HG03378 (cell line): ENCODE measurements at regions not wholly inside any gene's neighbourhood (a gene's known extent, or its start where the extent isn't known, plus 50 kb on each side); places are given as distances from the start of the nearest gene placed in this dataset.
"Not testable (repeated sequence)": the region's sequence is repeated elsewhere in the genome, so short reads cannot be mapped to it uniquely, and the experiment has no call there.

Experiments
- ATAC-seq: cut with Tn5 transposase; IDR thresholded peaks from one replicate; pipeline ENCODE4 v1.9.1; 2021; ENCODE audit warnings: mild to moderate bottlenecking, moderate library complexity; ENCODE audit not compliant: unreplicated experiment

DNA sequence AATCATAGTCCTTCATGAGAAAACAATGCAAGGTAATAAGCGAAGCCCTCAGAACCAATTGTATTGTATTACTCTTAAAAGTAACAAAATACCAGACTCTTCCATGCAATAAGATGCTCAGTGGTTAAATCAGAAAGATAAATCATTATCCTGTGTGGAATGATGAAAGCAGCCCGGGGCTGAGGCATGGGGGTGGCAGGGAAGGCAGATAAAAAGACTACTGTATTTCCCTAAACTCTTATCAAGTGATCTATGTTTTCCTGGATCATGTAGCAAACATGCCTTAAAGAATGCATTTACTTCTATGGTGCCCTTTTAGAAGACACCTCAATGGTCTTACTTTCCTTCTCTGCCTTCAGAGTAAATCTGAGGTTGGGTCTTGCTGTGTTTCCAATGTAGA lies 105.6 kb upstream of the DAPK1 start:
- ATAC-seq = no peak

DNA sequence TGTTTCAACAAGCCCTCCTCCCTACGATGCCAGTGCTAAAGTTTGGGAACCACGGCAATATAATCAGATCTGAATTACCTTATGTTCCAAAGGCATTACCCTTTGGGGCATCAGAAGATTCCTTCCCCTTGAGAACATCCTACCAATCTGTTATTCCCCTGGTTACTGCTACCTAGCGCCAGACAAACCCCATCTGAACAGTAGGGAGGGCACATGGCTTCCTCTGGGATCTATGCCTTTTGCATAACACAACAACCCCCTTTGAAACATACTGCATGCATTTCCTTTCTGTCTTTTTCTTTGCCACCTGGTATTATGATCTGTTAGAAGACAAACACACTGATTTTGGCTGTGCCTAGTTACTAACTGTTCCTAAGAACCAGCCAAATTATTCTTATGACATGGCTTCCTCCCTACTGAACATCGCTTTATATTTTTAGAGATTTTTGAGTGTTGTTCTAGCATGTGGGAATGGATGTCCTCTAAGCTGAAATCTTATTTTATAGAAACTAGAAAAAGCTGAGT lies 103.9 kb upstream of the DAPK1 start:
- ATAC-seq = no peak

DNA sequence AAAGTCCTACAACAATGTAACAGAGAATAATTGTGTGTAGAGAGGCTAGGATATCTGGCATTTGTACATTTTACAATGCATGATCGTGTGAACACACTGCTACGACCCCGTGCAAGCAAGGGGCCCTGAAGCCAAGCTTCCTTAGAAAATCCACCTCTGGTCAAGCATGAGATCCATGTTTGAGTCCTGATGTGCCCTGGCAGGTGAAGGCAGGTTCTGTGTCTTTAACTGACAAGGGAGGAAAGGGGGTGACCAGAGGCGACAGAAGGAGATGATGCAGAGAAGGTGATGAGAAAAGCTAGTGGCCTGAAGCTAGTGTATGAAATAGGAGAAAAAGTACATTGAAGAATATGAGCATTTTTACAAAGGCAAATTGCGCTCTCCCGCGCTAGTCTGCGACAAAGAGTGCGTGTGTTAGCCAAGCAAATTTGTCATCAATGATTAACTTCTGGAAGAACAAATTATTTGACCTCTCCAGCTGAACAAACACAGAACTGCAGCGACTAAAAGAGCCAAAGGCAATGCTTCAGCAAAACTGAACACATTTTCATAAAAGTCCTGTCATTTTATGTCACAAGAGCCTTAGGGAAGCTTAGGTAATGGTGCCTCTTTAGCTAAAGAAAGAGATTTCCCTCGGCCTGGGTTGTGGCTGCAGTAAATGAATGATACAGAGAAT lies 101.7 kb upstream of the DAPK1 start:
- ATAC-seq = no peak

DNA sequence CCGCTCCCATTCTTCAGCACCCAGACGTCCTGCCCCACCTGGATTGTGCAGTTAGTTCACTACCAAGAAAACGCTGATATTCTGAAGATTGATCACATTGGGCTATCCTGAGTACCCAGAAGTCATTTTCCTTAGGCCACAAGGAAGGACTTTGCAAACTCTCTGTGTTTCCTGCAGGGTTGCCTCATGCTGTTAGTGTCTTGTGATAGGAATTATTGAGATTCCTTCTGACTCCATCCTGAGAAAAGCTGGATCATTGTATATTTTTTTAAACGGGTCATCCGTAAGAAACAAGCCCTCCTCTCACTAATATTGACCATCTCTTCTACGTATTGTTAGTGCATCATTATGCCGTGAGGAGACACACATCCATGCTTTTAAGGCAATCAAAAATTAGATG lies 96.0 kb upstream of the DAPK1 start:
- ATAC-seq = no peak

DNA sequence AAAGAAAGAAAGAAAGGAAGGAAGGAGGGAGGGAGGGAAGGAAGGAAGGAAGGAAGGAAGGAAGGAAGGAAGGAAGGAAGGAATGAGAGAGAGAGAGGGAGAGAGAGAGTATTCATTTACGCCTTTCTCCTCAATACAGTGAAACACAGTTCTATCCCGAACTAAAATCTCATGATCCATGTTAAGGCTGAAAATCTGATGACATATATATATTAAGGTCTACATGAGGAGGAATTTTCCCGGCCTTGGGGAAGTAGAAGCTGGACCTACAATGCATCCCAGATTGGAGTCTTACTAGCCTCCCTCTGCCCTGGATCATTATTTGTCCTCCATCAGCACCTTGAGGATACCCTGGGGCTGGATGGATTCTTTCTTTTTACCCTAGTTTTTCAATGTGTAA lies 95.1 kb upstream of the DAPK1 start:
- ATAC-seq = no peak

DNA sequence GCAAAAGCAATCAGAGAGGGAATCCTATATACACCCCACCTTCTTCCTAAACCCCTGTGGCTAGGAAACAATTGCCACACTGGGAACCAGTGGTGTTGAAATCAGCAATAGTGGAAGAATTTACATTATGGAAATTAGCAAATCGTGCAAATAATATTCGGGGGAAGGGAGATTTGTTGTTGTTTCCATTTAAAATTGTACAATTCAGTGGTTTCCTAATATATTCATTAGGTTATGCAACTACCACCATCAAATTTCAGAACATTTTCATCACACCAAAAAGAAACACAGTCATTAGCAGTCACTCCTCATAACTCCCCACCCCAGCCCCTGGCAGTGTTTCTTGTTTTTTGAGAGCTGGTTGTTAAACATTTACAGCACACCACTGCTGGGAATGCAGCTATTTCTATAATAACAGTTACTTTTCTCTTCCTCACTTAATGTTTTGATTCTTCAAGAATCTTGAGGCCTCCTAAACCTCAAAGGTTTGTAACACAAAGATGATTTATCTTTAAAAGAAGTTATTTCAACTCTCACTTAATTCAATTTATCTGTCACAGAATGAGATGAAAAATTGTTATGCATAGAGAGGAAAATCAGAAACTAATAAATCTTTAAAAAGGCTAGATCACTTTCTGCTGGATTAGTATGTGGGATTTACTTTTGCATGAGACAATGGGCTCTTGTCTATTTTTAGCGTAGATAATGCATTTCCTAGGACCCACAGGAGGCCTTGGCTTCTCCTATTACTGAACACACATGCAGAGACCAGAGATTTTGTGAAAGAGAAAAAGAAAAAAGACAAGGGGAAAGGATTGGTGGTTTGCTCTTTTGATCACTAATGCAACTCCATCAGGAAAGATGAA lies 91.8 kb upstream of the DAPK1 start:
- no peak for ATAC-seq

DNA sequence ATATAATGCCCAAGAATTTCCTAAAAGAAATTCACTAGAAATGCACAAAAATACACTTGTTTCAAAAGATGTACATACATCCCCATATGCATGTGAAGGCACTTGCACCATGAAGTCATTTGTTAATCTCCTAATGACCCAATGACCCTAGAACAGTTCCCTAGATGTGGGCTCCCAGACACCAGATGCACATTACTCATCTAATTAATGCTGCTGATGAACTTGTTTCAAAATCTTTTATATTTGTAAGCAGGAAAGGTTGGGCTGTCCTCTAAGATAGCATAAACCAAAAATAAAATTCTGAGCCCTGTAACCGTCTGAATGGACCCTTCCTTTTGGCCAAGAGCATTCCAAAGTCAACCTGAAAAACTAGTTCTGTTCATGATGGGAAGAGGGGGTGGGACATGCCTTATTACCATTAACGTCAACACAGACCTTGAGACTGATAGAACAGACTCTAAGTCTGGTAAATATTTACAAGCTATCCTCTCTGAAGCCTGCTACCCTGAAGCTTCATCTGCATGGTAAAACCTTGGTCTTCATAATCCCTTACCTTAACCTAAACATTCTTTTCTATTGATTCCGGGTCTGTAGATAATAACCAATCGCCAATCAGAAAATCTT lies 91.0 kb upstream of the DAPK1 start:
- ATAC-seq = no peak

DNA sequence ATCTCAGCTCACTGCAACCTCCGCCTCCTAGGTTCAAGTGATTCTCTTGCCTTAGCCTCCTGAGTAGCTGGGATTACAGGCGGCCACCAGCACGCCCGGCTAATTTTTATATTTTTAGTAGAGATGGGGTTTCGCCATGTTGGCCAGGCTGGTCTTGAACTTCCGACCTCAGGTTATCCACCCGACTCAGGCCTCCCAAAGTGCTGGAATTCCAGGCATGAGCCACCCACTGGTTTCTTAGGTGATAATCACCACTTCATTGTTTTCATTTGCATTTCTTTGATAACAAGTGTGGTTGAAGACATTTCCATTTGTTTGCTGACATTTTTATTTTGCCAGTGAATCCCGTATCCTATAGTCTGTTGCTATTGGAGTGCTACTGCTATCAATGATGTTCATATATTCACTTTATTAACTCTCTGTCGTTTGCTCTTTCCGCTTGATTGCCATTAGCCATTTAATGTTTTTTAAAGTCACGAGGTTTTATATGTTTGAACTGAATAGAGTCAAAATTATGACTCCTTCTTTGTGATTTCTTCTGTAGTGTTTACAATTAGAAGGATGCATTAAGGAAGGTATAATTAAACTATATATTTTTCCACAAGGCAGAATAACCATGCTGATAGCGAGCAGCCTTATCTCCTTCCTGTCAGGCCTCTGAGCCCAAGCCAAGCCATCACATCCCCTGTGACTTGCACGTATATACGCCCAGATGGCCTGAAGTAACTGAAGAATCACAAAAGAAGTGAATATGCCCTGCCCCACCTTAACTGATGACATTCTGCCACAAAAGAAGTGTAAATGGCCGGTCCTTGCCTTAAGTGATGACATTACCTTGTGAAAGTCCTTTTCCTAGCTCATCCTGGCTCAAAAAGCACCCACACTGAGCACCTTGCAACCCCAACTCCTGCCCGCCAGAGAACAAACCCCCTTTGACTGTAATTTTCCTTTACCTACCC lies 87.3 kb upstream of the DAPK1 start:
- not testable (repeated sequence) for ATAC-seq

DNA sequence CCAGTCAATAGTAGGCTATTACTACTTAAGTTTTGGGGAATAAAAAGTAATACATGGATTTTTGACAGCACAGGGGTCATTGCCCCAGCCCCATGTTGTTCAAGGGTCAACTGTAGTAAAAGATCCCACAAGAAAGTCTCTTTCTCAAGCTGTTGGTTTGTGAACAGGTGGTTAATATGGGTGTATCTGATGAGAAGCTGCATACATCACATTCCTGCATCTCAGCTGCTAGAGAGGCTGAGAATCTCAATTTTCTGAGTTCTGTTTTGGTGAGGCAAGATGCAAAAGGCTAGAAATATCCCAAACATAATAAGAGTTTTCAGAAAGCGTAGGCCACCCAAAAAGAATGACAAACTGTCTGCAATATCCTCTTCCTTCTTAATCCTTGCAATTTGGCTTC lies 76.8 kb upstream of the DAPK1 start:
- no peak for ATAC-seq

DNA sequence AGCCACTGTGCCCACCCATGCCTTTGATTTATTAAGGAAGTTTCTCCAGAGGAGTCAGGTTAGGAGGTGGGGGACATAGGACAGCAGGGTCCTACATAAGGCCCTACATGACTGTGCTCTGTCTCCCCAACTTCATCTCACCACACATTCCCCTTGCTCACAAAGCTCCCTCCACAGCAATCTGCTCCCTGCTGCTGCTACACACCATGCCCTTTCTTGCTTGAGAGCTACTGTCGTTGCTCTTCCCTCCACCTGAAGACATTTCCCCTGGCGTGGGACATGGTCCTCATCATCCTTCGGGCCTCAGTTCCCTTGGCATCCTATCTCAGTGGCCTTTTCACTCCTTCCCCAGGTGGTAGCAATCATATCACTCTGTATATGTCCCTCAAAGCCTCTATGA lies 75.9 kb upstream of the DAPK1 start:
- ATAC-seq = no peak

DNA sequence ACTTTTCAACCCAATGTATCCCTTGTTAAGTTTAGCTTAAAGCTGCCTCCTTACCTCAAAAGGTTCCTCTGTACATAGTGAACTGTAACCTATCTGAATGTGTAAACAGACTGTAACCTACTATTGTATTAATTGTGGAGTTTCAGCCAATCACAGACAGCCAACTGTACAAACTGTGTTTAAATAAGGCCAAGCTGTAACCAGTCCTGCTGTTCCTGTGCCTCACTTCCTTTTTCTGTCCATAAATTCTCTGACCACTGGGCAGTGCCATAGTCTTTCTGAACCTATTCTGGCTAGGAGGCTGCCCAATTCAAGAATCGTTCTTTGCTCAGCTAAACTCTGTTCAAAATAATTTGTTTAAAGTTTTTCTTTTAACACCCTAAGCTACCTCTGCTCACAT lies 74.7 kb upstream of the DAPK1 start:
- no peak for ATAC-seq

DNA sequence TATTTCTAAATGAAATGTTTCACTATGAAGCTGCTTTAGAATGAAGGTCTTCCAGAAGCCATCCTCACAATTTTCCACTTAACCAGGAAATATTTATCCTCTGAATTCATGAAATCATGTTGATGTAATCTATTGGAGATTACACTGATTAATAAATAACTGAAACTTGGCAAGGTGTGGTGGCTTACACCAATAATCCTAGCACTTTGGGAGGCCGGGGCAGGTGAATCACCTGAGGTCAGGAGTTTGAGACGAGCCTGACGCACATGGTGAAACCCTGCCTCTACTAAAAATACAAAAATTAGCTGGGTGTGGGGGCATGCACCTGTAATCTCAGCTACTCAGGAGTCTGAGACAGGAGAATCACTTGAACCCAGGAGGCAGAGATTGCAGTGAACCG lies 73.8 kb upstream of the DAPK1 start:
- ATAC-seq = not testable (repeated sequence)

DNA sequence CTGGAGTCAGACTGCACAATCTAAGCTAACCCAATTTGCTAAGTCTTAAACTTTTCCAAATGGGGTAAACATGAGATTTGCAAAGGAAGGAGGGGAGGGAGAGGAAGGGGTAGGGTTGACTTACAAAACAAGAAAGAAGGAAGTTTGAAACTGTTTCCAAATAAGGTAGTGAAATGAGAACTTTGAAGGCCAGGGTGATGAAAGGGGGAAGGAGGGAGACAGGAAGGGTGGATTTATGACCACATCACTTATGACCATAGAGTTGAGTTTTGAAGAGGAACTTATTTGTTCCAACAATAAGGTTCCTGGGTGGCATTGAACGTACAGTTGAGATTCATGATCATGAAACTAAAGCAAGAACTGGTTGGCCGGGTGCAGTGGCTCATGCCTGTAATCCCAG lies 72.5 kb upstream of the DAPK1 start:
- no peak for ATAC-seq

DNA sequence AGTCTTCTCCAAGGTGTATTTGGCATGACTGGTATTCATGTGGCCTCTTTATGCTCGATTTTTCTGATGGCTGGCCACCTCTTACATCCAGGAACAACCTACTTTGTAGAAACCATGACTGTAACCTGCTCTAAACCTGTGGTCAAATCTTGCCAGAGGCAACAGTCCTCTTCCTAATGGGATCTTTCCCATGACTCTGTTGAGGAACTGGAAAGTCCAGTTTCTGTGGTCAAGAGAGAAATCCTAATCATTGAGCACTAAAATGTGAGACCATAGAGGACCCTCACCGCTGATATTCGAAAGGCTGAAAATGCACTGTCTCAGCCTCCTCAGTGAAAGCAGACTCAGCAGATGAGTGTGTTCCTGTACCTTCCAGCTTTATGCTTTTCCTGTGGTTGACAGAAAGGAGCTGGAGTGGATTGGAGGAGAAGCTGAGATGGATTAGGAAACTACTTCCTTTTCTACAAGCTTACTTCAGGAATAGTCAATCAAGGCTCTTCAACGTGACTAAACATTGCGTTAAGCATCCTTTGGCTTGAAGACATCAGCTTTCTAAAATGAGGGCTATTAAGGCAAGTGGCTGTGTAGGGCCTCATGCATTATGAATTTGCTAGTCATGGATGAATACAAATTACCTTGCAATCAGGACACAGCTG lies 69.7 kb upstream of the DAPK1 start:
- no peak for ATAC-seq

DNA sequence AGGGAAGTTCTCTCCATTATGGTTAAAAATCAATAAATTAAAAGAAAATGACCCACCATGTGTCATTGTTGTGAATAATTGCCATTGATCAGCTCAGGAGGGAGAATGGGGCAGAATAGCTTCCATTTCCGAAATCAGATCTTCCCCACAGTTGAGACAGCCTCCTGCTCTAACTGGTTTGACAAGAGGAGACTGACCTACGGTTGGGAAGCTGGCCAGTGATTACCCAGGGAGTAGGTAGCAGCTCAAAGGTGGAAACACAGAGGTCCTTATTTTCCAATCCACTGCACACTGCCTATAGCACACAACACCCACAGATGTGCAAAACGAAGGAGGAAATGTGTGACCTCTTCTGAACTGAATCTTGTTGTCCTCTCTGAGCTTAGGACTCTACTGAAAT lies 69.0 kb upstream of the DAPK1 start:
- no peak for ATAC-seq

DNA sequence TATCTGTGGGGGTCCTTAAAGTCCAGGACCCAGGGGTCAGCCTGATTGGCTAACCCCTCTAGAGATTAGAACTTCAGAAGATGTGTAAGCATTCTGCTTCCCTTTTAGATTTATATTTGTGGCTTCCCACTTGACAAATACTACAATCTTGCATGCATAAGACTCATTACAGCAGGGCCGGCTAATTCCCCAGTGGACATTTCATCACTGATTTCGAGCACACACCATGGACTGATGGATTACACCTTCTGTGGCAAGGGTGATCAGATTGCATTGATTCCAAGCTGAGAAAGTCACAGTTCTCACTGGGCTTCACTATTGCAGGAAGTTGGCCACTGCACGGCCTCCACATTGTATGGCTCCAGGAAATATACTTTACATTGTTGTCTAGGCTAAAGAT lies 65.8 kb upstream of the DAPK1 start:
- no peak for ATAC-seq

DNA sequence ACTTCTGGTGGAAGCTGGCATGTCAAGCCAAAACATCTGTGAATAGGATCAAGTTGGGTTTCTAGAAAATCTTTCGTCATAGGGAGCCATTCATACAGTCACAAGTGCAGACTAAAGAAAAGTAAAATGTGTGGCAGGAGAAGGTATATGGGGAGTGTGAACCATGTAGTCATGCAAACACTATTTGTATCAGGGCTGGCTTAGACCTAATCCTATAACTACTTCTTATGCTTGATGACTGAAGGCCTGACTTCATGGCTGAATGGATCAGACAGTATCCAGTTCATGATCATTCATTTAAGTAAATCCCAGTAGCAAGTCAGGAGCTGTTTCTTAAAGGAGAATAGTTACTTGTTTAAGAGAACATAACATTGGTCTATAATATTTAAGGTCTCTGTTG lies 63.8 kb upstream of the DAPK1 start:
- no peak for ATAC-seq

DNA sequence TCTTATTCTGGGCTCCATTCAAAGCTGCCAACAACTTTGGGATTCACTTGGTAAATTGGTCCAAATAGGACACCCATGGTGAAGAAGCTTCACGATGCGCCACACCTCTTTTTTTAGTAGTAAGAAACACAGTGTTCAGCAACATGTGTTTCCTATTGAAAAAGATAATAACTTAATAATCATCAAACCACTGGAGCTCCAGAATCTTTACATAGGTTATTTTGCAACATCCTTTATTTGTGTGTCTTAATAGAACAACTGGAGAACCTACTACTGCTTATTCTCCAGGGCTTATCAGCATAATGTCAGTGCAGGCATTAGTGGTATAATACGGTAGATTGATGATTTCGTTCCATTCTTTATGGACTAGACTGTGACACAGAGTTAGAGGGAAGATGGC lies 63.3 kb upstream of the DAPK1 start:
- ATAC-seq = no peak

DNA sequence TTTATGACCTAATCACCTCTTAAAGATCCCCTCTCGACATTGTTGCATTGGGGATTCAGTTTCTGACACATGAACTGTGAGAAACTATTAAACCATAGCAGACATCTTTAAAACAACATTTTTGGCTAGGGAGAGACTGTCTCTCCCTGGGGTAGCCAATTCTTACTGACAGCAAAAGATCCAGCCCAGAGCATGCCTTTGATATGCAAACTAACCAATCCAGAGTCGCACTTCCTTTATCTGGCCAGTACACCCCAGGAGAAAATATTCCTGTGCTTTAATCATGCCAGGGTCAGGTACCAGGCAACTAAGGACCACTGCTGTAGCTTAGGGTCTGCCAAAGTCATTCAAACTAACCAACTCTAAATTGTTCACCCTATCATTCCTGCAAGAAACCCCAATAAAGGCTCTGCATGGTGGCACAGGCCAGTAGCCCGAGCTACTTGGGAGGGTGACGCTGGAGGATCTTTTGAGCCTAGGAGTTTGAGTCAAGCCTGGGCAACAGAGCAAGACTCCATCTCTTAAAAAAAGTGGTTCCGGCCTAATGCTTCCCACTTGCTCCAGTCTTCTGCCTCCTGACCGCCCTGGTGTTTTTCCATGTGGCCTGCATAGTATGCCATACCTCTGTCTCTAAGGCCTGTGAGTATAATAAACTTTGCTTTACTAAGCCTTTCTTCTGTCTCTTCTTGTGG lies 62.3 kb upstream of the DAPK1 start:
- no peak for ATAC-seq

DNA sequence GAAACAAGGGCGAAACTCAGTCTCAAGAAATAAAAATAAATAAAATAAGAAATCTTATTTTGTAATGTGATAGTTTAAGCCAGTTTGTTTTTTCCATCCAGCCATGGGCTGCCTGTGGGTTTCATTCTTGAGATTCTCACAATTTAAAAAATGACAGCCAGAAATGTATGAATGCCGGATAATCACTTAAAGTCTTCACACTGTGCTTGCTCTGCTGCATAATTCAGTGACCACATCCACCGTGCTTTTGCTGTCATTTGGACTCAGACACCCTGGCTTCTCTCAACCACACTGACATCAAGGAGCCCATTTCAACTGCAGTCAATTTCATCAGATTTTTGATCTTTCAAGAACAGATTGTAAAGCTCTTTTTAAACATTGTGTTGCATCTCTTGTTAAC lies 61.0 kb upstream of the DAPK1 start:
- ATAC-seq = no peak
